ENCODE measurements at regions not wholly inside any gene's neighbourhood (a gene's known extent, or its start where the extent isn't known, plus 50 kb on each side); places are given as distances from the start of the nearest gene placed in this dataset.
"Not testable (repeated sequence)": the region's sequence is repeated elsewhere in the genome, so short reads cannot be mapped to it uniquely, and the experiment has no call there.

DNA sequence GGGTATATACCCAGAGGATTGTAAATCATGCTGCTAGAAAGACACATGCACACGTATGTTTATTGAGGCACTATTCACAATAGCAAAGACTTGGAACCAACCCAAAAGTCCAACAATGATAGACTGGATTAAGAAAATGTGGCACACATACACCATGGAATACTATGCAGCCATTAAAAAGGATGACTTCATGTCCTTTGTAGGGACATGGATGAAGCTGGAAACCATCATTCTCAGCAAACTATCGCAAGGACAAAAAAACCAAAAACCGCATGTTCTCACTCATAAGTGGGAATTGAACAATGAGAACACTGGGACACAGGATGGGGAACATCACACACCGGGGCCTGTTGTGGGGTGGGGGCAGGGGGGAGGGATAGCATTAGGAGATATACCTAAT lies 608.6 kb downstream of the RFPL4B start:
- WGBS (ENCODE audit: missing lambda C conversion rate): 84% methylated on average over 3 of the region's 4 CpGs
- POLR2A ChIA-PET; H3K4me2 ChIP-seq; H3K4me3 ChIP-seq; DNase-seq (ENCODE audit: low read depth in 1 of 2, low spot score in 1 of 2); H3K4me1 ChIP-seq; H3K27ac ChIP-seq; H3K9me3 ChIP-seq; ATAC-seq; FAIRE-seq: not testable (repeated sequence)
- CTCF ChIA-PET: interaction anchor here (0.6 kb wide), 1 partner anchor 16 kb away, joined by 3 read pairs; no protein-coding TSS in a partner anchor

GRCh38 chr6:112956696-112957535 lies 609.8 kb downstream of the RFPL4B start:
- CTCF ChIA-PET: interaction anchor here (0.6 to 0.7 kb wide), 2 partner anchors 15 to 624 kb away, joined by 3 to 6 read pairs; no protein-coding TSS in a partner anchor
- no peaks in the 10 kb centered on the region for H3K4me1 ChIP-seq
- ATAC-seq (no peak), DNase-seq (ENCODE audit: low read depth in 1 of 2, low spot score in 1 of 2) (no peak), FAIRE-seq (no peak)
- H3K27ac ChIP-seq: no peak overlapping the region
- TF ChIP-seq HOXB5 (CRISPR knock-in tag; IDR thresholded peaks at IDR 0.05) (no peak), TFCP2L1 (CRISPR knock-in tag; IDR thresholded peaks at IDR 0.05) (no peak), JUNB (IDR thresholded peaks at IDR 0.05) (no peak)
- no peaks in the 10 kb centered on the region for H3K9me3 ChIP-seq
- no peak overlapping the region for H3K4me3 ChIP-seq
- WGBS (ENCODE audit: missing lambda C conversion rate): 42% methylated on average over 5 of the region's 5 CpGs
- no peak overlapping the region for H3K4me2 ChIP-seq
- POLR2A ChIA-PET: no interaction called here

DNA sequence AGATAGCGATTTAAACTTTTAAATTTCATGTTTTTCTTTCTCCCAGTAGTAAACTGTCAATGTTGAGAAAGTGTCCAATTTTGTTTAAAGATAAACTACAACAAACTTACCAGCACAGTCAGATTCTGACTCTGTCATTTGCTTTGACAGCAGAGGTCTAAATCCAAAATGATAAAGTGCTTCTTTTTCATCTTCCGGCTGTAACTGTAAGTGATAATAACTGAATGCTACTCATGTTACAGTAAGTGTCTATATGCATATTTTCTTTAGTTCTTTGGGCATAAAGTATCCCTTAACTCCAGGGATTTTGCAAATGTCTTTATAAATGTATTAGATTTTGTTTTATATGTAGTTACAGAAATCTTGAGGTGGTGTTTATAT lies 610.4 kb downstream of the RFPL4B start:
- 62% methylated on average over 2 of the region's 2 CpGs for WGBS (ENCODE audit: missing lambda C conversion rate)
- Histone ChIP-seq H3K9me3 (no peaks in the 10 kb centered on the region), H3K4me3 (no peak overlapping the region), H3K4me2 (no peak overlapping the region), H3K4me1 (no peaks in the 10 kb centered on the region), H3K27ac (no peak overlapping the region)
- DNase-seq (ENCODE audit: low read depth in 1 of 2, low spot score in 1 of 2) (no peak), FAIRE-seq (no peak), ATAC-seq (no peak)
- CTCF ChIA-PET: no interaction called here
- POLR2A ChIA-PET: no interaction called here
- no peak for TF ChIP-seq NFE2L2 (conservative IDR thresholded peaks at IDR 0.05; ENCODE audit: low read length)
- no peak for TF ChIP-seq CEBPB (IDR thresholded peaks at IDR 0.05)
- TF ChIP-seq CBX2 (IDR thresholded peaks at IDR 0.05; ENCODE audit: borderline replicate concordance, low read depth): no peak

DNA sequence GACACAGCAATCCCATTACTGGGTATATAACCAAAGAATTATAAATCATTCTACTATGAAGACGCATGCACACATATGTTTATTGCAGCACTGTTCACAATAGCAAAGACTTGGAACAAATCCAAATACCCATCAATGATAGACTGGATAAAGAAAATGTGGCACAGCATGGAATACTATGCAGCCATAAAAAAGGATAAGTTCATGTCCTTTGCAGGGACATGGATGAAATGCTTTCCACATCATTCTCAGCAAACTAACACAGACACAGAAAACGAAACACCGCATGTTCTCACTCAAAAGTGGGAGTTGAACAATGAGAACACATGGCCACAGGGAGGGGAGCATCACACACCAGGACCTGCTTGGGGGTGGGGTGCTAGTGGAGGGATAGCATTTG lies 613.0 kb downstream of the RFPL4B start:
- H3K4me2 ChIP-seq; POLR2A ChIA-PET; H3K4me1 ChIP-seq; ATAC-seq; H3K9me3 ChIP-seq; DNase-seq (ENCODE audit: low read depth in 1 of 2, low spot score in 1 of 2); CTCF ChIA-PET; FAIRE-seq; H3K27ac ChIP-seq; H3K4me3 ChIP-seq: not testable (repeated sequence)
- WGBS (ENCODE audit: missing lambda C conversion rate): 67% methylated on average over 3 of the region's 3 CpGs

DNA sequence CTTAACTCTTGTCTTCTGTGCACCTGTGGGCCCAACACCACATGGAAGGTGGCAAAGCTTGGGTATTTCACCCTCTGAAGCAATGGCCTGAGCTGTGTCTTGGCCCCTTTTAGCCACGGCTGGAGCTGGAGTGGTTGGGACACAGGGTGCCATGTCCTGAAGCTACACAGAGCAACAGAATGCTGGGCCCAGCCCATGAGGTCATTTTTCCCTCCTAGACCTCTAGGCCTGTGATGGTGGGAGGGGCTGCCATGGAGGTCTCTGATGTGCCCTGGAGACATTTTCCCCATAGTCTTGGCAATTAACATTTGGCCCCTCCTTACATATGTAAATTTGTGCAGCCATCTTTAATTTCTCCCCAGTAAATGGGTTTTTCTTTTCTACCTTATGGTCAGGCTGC lies 620.8 kb downstream of the RFPL4B start:
- ChIA-PET CTCF (no interaction called here), POLR2A (no interaction called here)
- no CpG with 5 or more reads among the region's 1 CpG for WGBS (ENCODE audit: missing lambda C conversion rate)
- no peaks in the 10 kb centered on the region for H3K4me1 ChIP-seq
- no peak overlapping the region for H3K4me2 ChIP-seq
- no peak overlapping the region for H3K4me3 ChIP-seq
- no peak for FAIRE-seq
- ATAC-seq: no peak
- TF ChIP-seq HMGXB4 (CRISPR knock-in tag; IDR thresholded peaks at IDR 0.05; ENCODE audit: borderline replicate concordance) (no peak), RNF2 (IDR thresholded peaks at IDR 0.05; ENCODE audit: borderline replicate concordance, low read depth) (no peak), NPAS2 (CRISPR knock-in tag; IDR thresholded peaks at IDR 0.05; ENCODE audit: borderline replicate concordance) (no peak), TP53 (CRISPR knock-in tag; IDR thresholded peaks at IDR 0.05) (no peak), KDM1A (IDR thresholded peaks at IDR 0.05; ENCODE audit: low read depth) (no peak), ESRRA (IDR thresholded peaks at IDR 0.05; ENCODE audit: borderline replicate concordance, low read length) (no peak), JUNB (IDR thresholded peaks at IDR 0.05) (no peak), EHMT2 (IDR thresholded peaks at IDR 0.05; ENCODE audit: low read depth) (no peak), HOXB13 (CRISPR knock-in tag; IDR thresholded peaks at IDR 0.05; ENCODE audit: low read depth) (no peak), JUN (IDR thresholded peaks at IDR 0.05) (no peak), ZNF302 (CRISPR knock-in tag; IDR thresholded peaks at IDR 0.05) (no peak), CHD4 (IDR thresholded peaks at IDR 0.05; ENCODE audit: borderline replicate concordance) (no peak), MYC (IDR thresholded peaks at IDR 0.05; ENCODE audit: borderline replicate concordance, low read length) (no peak)
- TF ChIP-seq, protein P1, sequence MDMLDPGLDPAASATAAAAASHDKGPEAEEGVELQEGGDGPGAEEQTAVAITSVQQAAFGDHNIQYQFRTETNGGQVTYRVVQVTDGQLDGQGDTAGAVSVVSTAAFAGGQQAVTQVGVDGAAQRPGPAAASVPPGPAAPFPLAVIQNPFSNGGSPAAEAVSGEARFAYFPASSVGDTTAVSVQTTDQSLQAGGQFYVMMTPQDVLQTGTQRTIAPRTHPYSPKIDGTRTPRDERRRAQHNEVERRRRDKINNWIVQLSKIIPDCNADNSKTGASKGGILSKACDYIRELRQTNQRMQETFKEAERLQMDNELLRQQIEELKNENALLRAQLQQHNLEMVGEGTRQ (IDR thresholded peaks at IDR 0.05): no peak
- no peaks in the 10 kb centered on the region for H3K9me3 ChIP-seq
- no peak for DNase-seq (ENCODE audit: low read depth in 1 of 2, low spot score in 1 of 2)
- no peak overlapping the region for H3K27ac ChIP-seq

All from A549 (cell line).